ENCODE measurements at regions not wholly inside any gene's neighbourhood (a gene's known extent, or its start where the extent isn't known, plus 50 kb on each side); places are given as distances from the start of the nearest gene placed in this dataset.

GRCh38 chr14:104374718-104375080, 204.9 kb upstream of the C14orf180 start:
- Histone ChIP-seq H3K27me3 (replicated peaks in 2 of 5; ENCODE audit: control insufficient read depth in 4 of 5, insufficient read depth in 5 of 5, low read length in 4 of 5) (peaks cover 0 to 3% (median 0%) of the 10 kb centered on the region in 5 experiments), H3K9me3 (ENCODE audit: control extremely low read depth in 1 of 5, control insufficient read depth in 4 of 5, insufficient read depth in 2 of 5, low read depth in 1 of 5, low read length in 4 of 5) (peaks cover 0 to 6% (median 0%) of the 10 kb centered on the region in 5 experiments), H3K27ac (ENCODE audit: insufficient read depth in 1 of 2, low read depth in 1 of 2, low read length in 2 of 2, poor library complexity in 1 of 2, severe bottlenecking in 2 of 2) (no peak overlapping the region), H3K4me3 (ENCODE audit: control insufficient read depth in 1 of 7, extremely low read depth in 1 of 7, insufficient read depth in 4 of 7, low read depth in 2 of 7, low read length in 6 of 7) (no peak overlapping the region), H3K4me1 (ENCODE audit: control extremely low read depth in 1 of 4, control insufficient read depth in 4 of 4, insufficient read depth in 4 of 4, low read length in 3 of 4) (peaks cover 0 to 4% (median 0%) of the 10 kb centered on the region in 4 experiments), H3K36me3 (ENCODE audit: control insufficient read depth in 4 of 4, insufficient read depth in 4 of 4, low read length in 3 of 4) (no peaks in the 10 kb centered on the region)
- WGBS (ENCODE audit: insufficient coverage) = 97% methylated on average over 3 of the region's 3 CpGs
- no peak for DNase-seq
- ChIA-PET CTCF (interaction anchor here (1.3 kb wide), 1 partner anchor 17 kb away, joined by 3 read pairs; no protein-coding TSS in a partner anchor), POLR2A (no interaction called here)

DNA sequence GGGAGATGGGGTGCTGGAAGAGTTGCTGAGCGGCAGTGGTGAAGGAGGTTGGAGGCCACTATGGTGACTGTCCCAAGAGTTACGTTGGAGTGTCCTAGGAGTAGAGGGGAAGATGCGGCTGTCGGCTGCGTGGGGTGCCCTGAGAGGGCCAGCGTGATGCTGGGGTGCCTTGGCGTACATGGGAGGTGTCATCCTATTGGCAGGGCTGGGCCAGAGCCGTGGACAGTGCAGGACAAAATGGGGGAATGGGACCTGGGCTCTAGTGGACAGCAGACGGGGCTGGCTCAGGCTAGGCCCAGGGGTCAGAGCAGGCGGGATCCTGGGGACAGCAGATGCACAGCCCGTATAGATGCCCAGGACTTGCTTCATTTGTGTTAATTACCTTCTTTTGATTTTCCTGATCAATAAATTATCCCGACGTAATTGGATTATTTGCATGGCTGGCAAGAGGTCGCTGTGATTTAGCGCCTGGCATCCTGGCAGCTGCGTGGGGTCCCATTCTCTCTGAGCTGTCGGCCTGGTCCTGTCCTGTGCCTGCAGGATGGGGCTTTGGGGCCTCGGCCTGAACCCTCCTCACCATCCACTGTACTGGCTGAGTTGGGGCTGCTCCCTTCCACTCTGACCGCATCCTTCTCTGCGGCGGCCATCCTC, 203.9 kb upstream of the C14orf180 start:
- POLR2A ChIA-PET = no interaction called here
- CTCF ChIA-PET = no interaction called here
- H3K4me3 ChIP-seq (ENCODE audit: control insufficient read depth in 1 of 7, extremely low read depth in 1 of 7, insufficient read depth in 4 of 7, low read depth in 2 of 7, low read length in 6 of 7) = no peak overlapping the region
- WGBS (ENCODE audit: insufficient coverage) = 97% methylated on average over 20 of the region's 21 CpGs
- peaks cover 0 to 15% (median 4%) of the 10 kb centered on the region in 5 experiments for H3K9me3 ChIP-seq (ENCODE audit: control extremely low read depth in 1 of 5, control insufficient read depth in 4 of 5, insufficient read depth in 2 of 5, low read depth in 1 of 5, low read length in 4 of 5)
- H3K27me3 ChIP-seq (replicated peaks in 2 of 5; ENCODE audit: control insufficient read depth in 4 of 5, insufficient read depth in 5 of 5, low read length in 4 of 5) = peaks cover 0 to 3% (median 0%) of the 10 kb centered on the region in 5 experiments
- peaks cover 0 to 4% (median 0%) of the 10 kb centered on the region in 4 experiments for H3K4me1 ChIP-seq (ENCODE audit: control extremely low read depth in 1 of 4, control insufficient read depth in 4 of 4, insufficient read depth in 4 of 4, low read length in 3 of 4)
- no peak for DNase-seq
- H3K36me3 ChIP-seq (ENCODE audit: control insufficient read depth in 4 of 4, insufficient read depth in 4 of 4, low read length in 3 of 4) = no peaks in the 10 kb centered on the region
- no peak overlapping the region for H3K27ac ChIP-seq (ENCODE audit: insufficient read depth in 1 of 2, low read depth in 1 of 2, low read length in 2 of 2, poor library complexity in 1 of 2, severe bottlenecking in 2 of 2)

- Histone ChIP-seq H3K4me3 (ENCODE audit: control insufficient read depth in 1 of 7, extremely low read depth in 1 of 7, insufficient read depth in 4 of 7, low read depth in 2 of 7, low read length in 6 of 7) (no peak overlapping the region), H3K36me3 (ENCODE audit: control insufficient read depth in 4 of 4, insufficient read depth in 4 of 4, low read length in 3 of 4) (no peaks in the 10 kb centered on the region), H3K4me1 (ENCODE audit: control extremely low read depth in 1 of 4, control insufficient read depth in 4 of 4, insufficient read depth in 4 of 4, low read length in 3 of 4) (peaks cover 0 to 4% (median 0%) of the 10 kb centered on the region in 4 experiments), H3K27ac (ENCODE audit: insufficient read depth in 1 of 2, low read depth in 1 of 2, low read length in 2 of 2, poor library complexity in 1 of 2, severe bottlenecking in 2 of 2) (no peak overlapping the region), H3K27me3 (replicated peaks in 2 of 5; ENCODE audit: control insufficient read depth in 4 of 5, insufficient read depth in 5 of 5, low read length in 4 of 5) (peaks cover 0 to 3% (median 0%) of the 10 kb centered on the region in 5 experiments), H3K9me3 (ENCODE audit: control extremely low read depth in 1 of 5, control insufficient read depth in 4 of 5, insufficient read depth in 2 of 5, low read depth in 1 of 5, low read length in 4 of 5) (peaks cover 0 to 22% (median 7%) of the 10 kb centered on the region in 5 experiments)
- ChIA-PET CTCF (no interaction called here), POLR2A (no interaction called here)
- 91% methylated on average over 31 of the region's 31 CpGs for WGBS (ENCODE audit: insufficient coverage)
- no peak for DNase-seq
Measured at GRCh38 chr14:104376202-104377140, 203.1 kb upstream of the C14orf180 start.

DNA sequence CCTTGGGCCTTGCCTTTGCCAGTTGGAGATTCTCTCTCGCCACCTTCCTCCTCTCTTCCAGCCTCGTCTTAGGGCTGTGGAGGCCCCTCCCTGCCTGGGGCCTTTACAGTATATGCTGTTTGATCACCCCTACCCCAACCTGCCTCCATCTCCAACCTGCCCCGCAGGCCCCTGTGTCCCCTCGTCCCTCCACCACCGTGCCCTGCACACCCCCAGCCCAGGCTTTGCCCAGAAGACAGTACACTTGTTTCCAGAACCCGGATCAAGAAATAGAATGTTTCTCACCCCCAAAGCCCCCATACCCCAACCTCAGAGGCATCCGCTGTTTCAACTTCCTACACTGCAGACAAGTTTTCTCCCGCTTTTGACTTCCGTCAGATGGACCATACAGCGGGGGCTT, 202.3 kb upstream of the C14orf180 start:
- Histone ChIP-seq H3K4me3 (ENCODE audit: control insufficient read depth in 1 of 7, extremely low read depth in 1 of 7, insufficient read depth in 4 of 7, low read depth in 2 of 7, low read length in 6 of 7) (no peak overlapping the region), H3K9me3 (ENCODE audit: control extremely low read depth in 1 of 5, control insufficient read depth in 4 of 5, insufficient read depth in 2 of 5, low read depth in 1 of 5, low read length in 4 of 5) (peaks cover 0 to 25% (median 7%) of the 10 kb centered on the region in 5 experiments), H3K4me1 (ENCODE audit: control extremely low read depth in 1 of 4, control insufficient read depth in 4 of 4, insufficient read depth in 4 of 4, low read length in 3 of 4) (peaks cover 0 to 4% (median 0%) of the 10 kb centered on the region in 4 experiments), H3K27ac (ENCODE audit: insufficient read depth in 1 of 2, low read depth in 1 of 2, low read length in 2 of 2, poor library complexity in 1 of 2, severe bottlenecking in 2 of 2) (no peak overlapping the region), H3K27me3 (replicated peaks in 2 of 5; ENCODE audit: control insufficient read depth in 4 of 5, insufficient read depth in 5 of 5, low read length in 4 of 5) (peaks cover 0 to 3% (median 0%) of the 10 kb centered on the region in 5 experiments), H3K36me3 (ENCODE audit: control insufficient read depth in 4 of 4, insufficient read depth in 4 of 4, low read length in 3 of 4) (no peaks in the 10 kb centered on the region)
- ChIA-PET CTCF (no interaction called here), POLR2A (no interaction called here)
- WGBS (ENCODE audit: insufficient coverage) = 96% methylated on average over 10 of the region's 10 CpGs
- DNase-seq = no peak

DNA sequence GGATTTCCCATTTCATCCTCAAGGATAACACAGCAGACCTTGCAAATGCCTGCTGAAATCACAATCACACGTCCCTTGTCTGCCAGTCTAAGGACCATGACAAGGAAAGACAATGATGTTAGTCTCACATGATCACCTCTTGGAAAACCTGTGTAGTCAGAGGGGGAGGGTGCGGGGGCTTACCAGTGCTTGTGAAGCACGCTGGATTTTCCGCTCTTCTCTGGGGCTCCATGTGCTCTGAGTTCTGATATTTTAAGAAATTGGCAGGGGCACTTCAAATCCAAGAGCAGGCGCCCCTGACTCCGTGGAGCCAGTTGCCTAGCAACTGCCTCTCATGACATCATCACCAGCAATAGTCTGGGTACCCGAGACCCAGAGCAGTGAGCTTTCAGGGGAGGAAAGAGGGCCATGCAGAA, 200.9 kb upstream of the C14orf180 start:
- no peak overlapping the region for H3K4me3 ChIP-seq (ENCODE audit: control insufficient read depth in 1 of 7, extremely low read depth in 1 of 7, insufficient read depth in 4 of 7, low read depth in 2 of 7, low read length in 6 of 7)
- ChIA-PET POLR2A (no interaction called here), CTCF (no interaction called here)
- H3K4me1 ChIP-seq (ENCODE audit: control extremely low read depth in 1 of 4, control insufficient read depth in 4 of 4, insufficient read depth in 4 of 4, low read length in 3 of 4) = peaks cover 0 to 4% (median 1%) of the 10 kb centered on the region in 4 experiments
- peaks cover 0 to 25% (median 7%) of the 10 kb centered on the region in 5 experiments for H3K9me3 ChIP-seq (ENCODE audit: control extremely low read depth in 1 of 5, control insufficient read depth in 4 of 5, insufficient read depth in 2 of 5, low read depth in 1 of 5, low read length in 4 of 5)
- H3K27me3 ChIP-seq (replicated peaks in 2 of 5; ENCODE audit: control insufficient read depth in 4 of 5, insufficient read depth in 5 of 5, low read length in 4 of 5) = no peaks in the 10 kb centered on the region
- H3K36me3 ChIP-seq (ENCODE audit: control insufficient read depth in 4 of 4, insufficient read depth in 4 of 4, low read length in 3 of 4) = no peaks in the 10 kb centered on the region
- no peak overlapping the region for H3K27ac ChIP-seq (ENCODE audit: insufficient read depth in 1 of 2, low read depth in 1 of 2, low read length in 2 of 2, poor library complexity in 1 of 2, severe bottlenecking in 2 of 2)
- 91% methylated on average over 4 of the region's 7 CpGs for WGBS (ENCODE audit: insufficient coverage)
- no peak for DNase-seq

DNA sequence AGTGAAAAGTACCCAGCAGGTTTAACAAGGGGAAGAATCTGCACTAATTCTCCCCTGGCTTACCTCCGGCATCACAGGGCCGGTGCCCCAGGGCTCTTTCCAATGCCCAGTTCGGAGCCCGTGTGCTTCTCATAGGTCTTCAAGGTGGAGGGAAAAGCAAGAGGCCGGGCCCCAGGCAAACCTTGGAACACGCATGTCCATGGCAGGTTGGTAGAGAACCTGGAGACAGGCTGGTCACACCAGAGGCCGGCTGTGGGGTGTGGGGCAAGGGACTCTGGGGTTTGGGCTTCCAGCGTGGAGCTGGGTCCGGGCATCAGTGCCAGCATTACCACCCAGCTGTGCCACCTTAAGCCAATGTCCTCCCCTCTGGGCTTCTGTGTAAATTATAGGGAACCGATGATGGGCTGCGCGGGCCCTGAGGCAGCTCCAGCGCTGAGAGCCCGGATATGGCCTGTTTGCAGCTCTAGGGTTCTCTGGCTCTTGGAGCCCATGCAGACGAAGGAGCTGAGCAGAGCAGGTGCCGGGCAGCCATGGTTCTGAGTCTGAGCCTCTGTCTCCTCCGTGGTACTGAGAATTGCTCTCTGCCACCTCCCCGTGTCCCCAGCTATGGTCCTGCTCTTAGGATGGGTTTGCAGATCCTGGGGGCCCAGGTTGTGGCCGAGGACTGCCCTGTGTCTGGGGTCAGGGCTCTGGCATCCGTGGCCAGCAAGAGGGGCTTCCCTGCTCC, 197.0 kb upstream of the C14orf180 start:
- peaks cover 0 to 25% (median 7%) of the 10 kb centered on the region in 5 experiments for H3K9me3 ChIP-seq (ENCODE audit: control extremely low read depth in 1 of 5, control insufficient read depth in 4 of 5, insufficient read depth in 2 of 5, low read depth in 1 of 5, low read length in 4 of 5)
- no peaks in the 10 kb centered on the region for H3K27me3 ChIP-seq (replicated peaks in 2 of 5; ENCODE audit: control insufficient read depth in 4 of 5, insufficient read depth in 5 of 5, low read length in 4 of 5)
- no peaks in the 10 kb centered on the region for H3K36me3 ChIP-seq (ENCODE audit: control insufficient read depth in 4 of 4, insufficient read depth in 4 of 4, low read length in 3 of 4)
- H3K4me1 ChIP-seq (ENCODE audit: control extremely low read depth in 1 of 4, control insufficient read depth in 4 of 4, insufficient read depth in 4 of 4, low read length in 3 of 4) = peaks cover 0 to 13% (median 5%) of the 10 kb centered on the region in 4 experiments
- ChIA-PET CTCF (interaction anchor here (1.6 kb wide), 1 partner anchor 11 kb away, joined by 4 read pairs; no protein-coding TSS in a partner anchor), POLR2A (no interaction called here)
- 94% methylated on average over 18 of the region's 20 CpGs for WGBS (ENCODE audit: insufficient coverage)
- H3K4me3 ChIP-seq (ENCODE audit: control insufficient read depth in 1 of 7, extremely low read depth in 1 of 7, insufficient read depth in 4 of 7, low read depth in 2 of 7, low read length in 6 of 7) = no peak overlapping the region
- no peak overlapping the region for H3K27ac ChIP-seq (ENCODE audit: insufficient read depth in 1 of 2, low read depth in 1 of 2, low read length in 2 of 2, poor library complexity in 1 of 2, severe bottlenecking in 2 of 2)
- no peak for DNase-seq
